Esophagus muscularis mucosa (tissue), 4 donors: ENCODE measurements at regions not wholly inside any gene's neighbourhood (a gene's known extent, or its start where the extent isn't known, plus 50 kb on each side); places are given as distances from the start of the nearest gene placed in this dataset.

ENCODE experiments used
- DNase-seq: peaks from one replicate; pipeline ENCODE4 v3.0.0-alpha.2; 2017; ENCODE audit errors: extremely low spot score
- H3K27ac ChIP-seq, 4 donors: fragments of 200-600 bp; sonication (generic); replicated peaks in 1 of 4; 1 replicate in 3 of 4; 2 replicates in 1 of 4; pipeline ENCODE4 v1.5.1; 2016 to 2019; ENCODE audit warnings: mild to moderate bottlenecking in 1 of 4
- H3K27me3 ChIP-seq, 4 donors: fragments of 200-600 bp; sonication (generic); one replicate each; pipeline versions ENCODE4 v1.5.1 to v1.6.0; 2016 to 2019
- H3K36me3 ChIP-seq, 4 donors: fragments of 200-600 bp; sonication (generic); one replicate each; pipeline ENCODE4 v1.5.1; 2016 to 2019
- H3K4me1 ChIP-seq, 4 donors: fragments of 200-600 bp; sonication (generic); one replicate each; pipeline ENCODE4 v1.5.1; 2016 to 2019
- H3K4me3 ChIP-seq, 4 donors: fragments of 200-600 bp; sonication (generic); 1 replicate in 2 of 4; 2 replicates in 2 of 4; pipeline ENCODE4 v1.5.1; 2016 to 2019; ENCODE audit warnings: mild to moderate bottlenecking in 4 of 4, moderate library complexity in 1 of 4
- H3K9me3 ChIP-seq, 4 donors: fragments of 200-600 bp; sonication (generic); 1 replicate in 3 of 4; 2 replicates in 1 of 4; pipeline ENCODE4 v1.5.1; 2016 to 2019
- CTCF ChIP-seq, 3 experiments: fragments of 200-600 bp in 2 of 3; fragments of 450-650 bp in 1 of 3; sonication (generic) in 2 of 3; IDR thresholded peaks; one replicate each; pipeline ENCODE4 v1.5.1; 2017 to 2019; ENCODE audit warnings: antibody characterized with exemption in 3 of 3, mild to moderate bottlenecking in 2 of 3, moderate library complexity in 1 of 3
- EP300 ChIP-seq: sonication (generic); formaldehyde crosslinking; IDR thresholded peaks from one replicate; pipeline ENCODE4 v1.6.1; 2017; ENCODE audit warnings: antibody characterized with exemption
- POLR2A ChIP-seq: fragments of 450-650 bp; IDR thresholded peaks from one replicate; pipeline ENCODE4 v1.6.1; 2017; ENCODE audit warnings: antibody characterized with exemption, moderate library complexity, mild to moderate bottlenecking, low read depth
- POLR2AphosphoS5 ChIP-seq, 2 donors: sonication (generic); formaldehyde crosslinking; IDR thresholded peaks; one replicate each; pipeline ENCODE4 v1.6.1; 2017; ENCODE audit warnings: antibody characterized with exemption in 2 of 2
- WGBS: methylation state at CpG from one replicate; pipeline ENCODE4 v1.1.5; 2018; 5-methylcytosine and 5-hydroxymethylcytosine counted together
- intact Hi-C: fragments of 100-400 bp; cut with DNase I; formaldehyde crosslinking; loops from one replicate; pipeline ENCODE4 v1.15.1; 2023

- WGBS, result 81% methylated on average over 4 of the region's 4 CpGs
- Histone ChIP-seq H3K36me3 (no peaks in the 10 kb centered on the region), H3K27ac (no peak overlapping the region), H3K9me3 (no peaks in the 10 kb centered on the region), H3K4me1 (no peaks in the 10 kb centered on the region), H3K27me3 (no peaks in the 10 kb centered on the region), H3K4me3 (no peak overlapping the region)
- TF ChIP-seq CTCF (IDR thresholded peaks at IDR 0.05) (no peak), POLR2AphosphoS5 (IDR thresholded peaks at IDR 0.05) (no peak), POLR2A (no peak), EP300 (no peak)
- intact Hi-C loops, result no loop called here
- no peak for DNase-seq
Measured at GRCh38 chr12:77406219-77406905, 341.0 kb upstream of the E2F7 start.

- intact Hi-C loops, result no loop called here
- 69% methylated on average over 1 of the region's 1 CpG for WGBS
- TF ChIP-seq POLR2A (no peak), CTCF (IDR thresholded peaks at IDR 0.05) (no peak), POLR2AphosphoS5 (IDR thresholded peaks at IDR 0.05) (no peak), EP300 (no peak)
- no peak for DNase-seq
- Histone ChIP-seq H3K4me3 (no peak overlapping the region), H3K27ac (no peak overlapping the region), H3K27me3 (no peaks in the 10 kb centered on the region), H3K36me3 (no peaks in the 10 kb centered on the region), H3K4me1 (no peaks in the 10 kb centered on the region), H3K9me3 (no peaks in the 10 kb centered on the region)
Measured at GRCh38 chr12:77402716-77403115, 337.3 kb upstream of the E2F7 start.

GRCh38 chr12:77401770-77402081 is 336.4 kb upstream of the E2F7 start:
- TF ChIP-seq CTCF (IDR thresholded peaks at IDR 0.05) (no peak), POLR2A (no peak), POLR2AphosphoS5 (IDR thresholded peaks at IDR 0.05) (no peak), EP300 (no peak)
- no peak overlapping the region for H3K27ac ChIP-seq
- H3K4me3 ChIP-seq, result no peak overlapping the region
- no peaks in the 10 kb centered on the region for H3K9me3 ChIP-seq
- H3K36me3 ChIP-seq, result no peaks in the 10 kb centered on the region
- no peak for DNase-seq
- H3K4me1 ChIP-seq, result no peaks in the 10 kb centered on the region
- no peaks in the 10 kb centered on the region for H3K27me3 ChIP-seq
- intact Hi-C loops, result no loop called here

- Histone ChIP-seq H3K27ac (no peak overlapping the region), H3K4me1 (no peaks in the 10 kb centered on the region), H3K27me3 (no peaks in the 10 kb centered on the region), H3K4me3 (no peak overlapping the region), H3K9me3 (no peaks in the 10 kb centered on the region), H3K36me3 (no peaks in the 10 kb centered on the region)
- intact Hi-C loops, result no loop called here
- WGBS, result 95% methylated on average over 3 of the region's 3 CpGs
- no peak for DNase-seq
- TF ChIP-seq POLR2A (no peak), EP300 (no peak), POLR2AphosphoS5 (IDR thresholded peaks at IDR 0.05) (no peak), CTCF (IDR thresholded peaks at IDR 0.05) (no peak)
Measured at GRCh38 chr12:77401064-77401769, 335.8 kb upstream of the E2F7 start.
